Endometrial microvascular endothelial cells (primary cell): ENCODE measurements at regions not wholly inside any gene's neighbourhood (a gene's known extent, or its start where the extent isn't known, plus 50 kb on each side); places are given as distances from the start of the nearest gene placed in this dataset.

Source experiments
- in situ Hi-C: cut with HindIII; loops from 2 replicates; pipeline ENCODE4 v1.10.0; 2017; ENCODE audit warnings: low sequenced_read_pairs, low pct_unique_long_range_greater_than_20kb; ENCODE audit errors: inconsistent ontology term

- in situ Hi-C loops = no loop called here
Observed at GRCh38 chr7:25353732-25354131, 125.4 kb upstream of the NPVF start.

GRCh38 chr7:25356534-25357151, 128.4 kb upstream of the NPVF start:
- in situ Hi-C loops = no loop called here

GRCh38 chr7:25358926-25359325, 130.6 kb upstream of the NPVF start:
- in situ Hi-C loops = no loop called here

GRCh38 chr7:25359471-25360059, 131.3 kb upstream of the NPVF start:
- in situ Hi-C loops = no loop called here

- in situ Hi-C loops = no loop called here
Observed at GRCh38 chr7:25360451-25360850, 132.2 kb upstream of the NPVF start.

GRCh38 chr7:25361387-25361786, 133.1 kb upstream of the NPVF start:
- in situ Hi-C loops = no loop called here

- in situ Hi-C loops = no loop called here
Observed at GRCh38 chr7:25361863-25362262, 133.6 kb upstream of the NPVF start.

- in situ Hi-C loops = no loop called here
Observed at GRCh38 chr7:25368599-25369201, 140.4 kb upstream of the NPVF start.

- in situ Hi-C loops = no loop called here
Observed at GRCh38 chr7:25369786-25370185, 141.5 kb upstream of the NPVF start.

GRCh38 chr7:25371972-25372371, 143.7 kb upstream of the NPVF start:
- in situ Hi-C loops = no loop called here

GRCh38 chr7:25375805-25376600, 147.7 kb upstream of the NPVF start:
- in situ Hi-C loops = no loop called here

- in situ Hi-C loops = no loop called here
Observed at GRCh38 chr7:25379351-25380300, 151.3 kb upstream of the NPVF start.

GRCh38 chr7:25381818-25382589, 153.7 kb upstream of the NPVF start:
- in situ Hi-C loops = no loop called here

GRCh38 chr7:25382869-25383268, 154.6 kb upstream of the NPVF start:
- in situ Hi-C loops = no loop called here

GRCh38 chr7:25383402-25383801, 155.1 kb upstream of the NPVF start:
- in situ Hi-C loops = no loop called here

GRCh38 chr7:25384788-25385505, 156.7 kb upstream of the NPVF start:
- in situ Hi-C loops = no loop called here

- in situ Hi-C loops = no loop called here
Observed at GRCh38 chr7:25385506-25386136, 157.3 kb upstream of the NPVF start.
